ENCODE measurements at regions not wholly inside any gene's neighbourhood (a gene's known extent, or its start where the extent isn't known, plus 50 kb on each side); places are given as distances from the start of the nearest gene placed in this dataset.

DNA sequence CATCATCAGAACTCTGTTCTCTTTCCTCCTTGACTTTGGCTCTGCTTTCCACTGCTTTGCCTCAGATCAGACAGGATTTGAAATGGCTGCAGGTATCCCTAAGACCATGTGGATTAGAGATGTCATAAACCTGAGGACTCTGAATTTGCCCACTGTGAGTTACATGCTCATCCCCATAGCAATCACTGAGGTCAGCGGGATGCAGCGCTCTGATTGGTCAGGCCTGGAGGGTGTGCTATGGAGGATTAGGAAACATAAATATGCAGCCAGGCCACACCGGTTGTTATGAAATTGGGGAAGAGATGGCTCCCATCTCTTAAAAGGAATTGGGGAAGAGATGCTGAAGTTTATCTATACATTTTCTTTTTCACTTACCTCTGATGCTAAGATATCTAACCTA, 73.7 kb upstream of the DNAJC10 start (continued):
- TF ChIP-seq NR2F6 (CRISPR knock-in tag; IDR thresholded peaks at IDR 0.05) (no peak), NR3C1 (CRISPR knock-in tag; IDR thresholded peaks at IDR 0.05) (no peak), ESRRB (CRISPR knock-in tag; IDR thresholded peaks at IDR 0.05; ENCODE audit: borderline replicate concordance) (no peak), ATF2 (CRISPR knock-in tag; IDR thresholded peaks at IDR 0.05) (no peak), ZNF143 (CRISPR knock-in tag; IDR thresholded peaks at IDR 0.05) (no peak)
- TF ChIP-seq, protein P1, sequence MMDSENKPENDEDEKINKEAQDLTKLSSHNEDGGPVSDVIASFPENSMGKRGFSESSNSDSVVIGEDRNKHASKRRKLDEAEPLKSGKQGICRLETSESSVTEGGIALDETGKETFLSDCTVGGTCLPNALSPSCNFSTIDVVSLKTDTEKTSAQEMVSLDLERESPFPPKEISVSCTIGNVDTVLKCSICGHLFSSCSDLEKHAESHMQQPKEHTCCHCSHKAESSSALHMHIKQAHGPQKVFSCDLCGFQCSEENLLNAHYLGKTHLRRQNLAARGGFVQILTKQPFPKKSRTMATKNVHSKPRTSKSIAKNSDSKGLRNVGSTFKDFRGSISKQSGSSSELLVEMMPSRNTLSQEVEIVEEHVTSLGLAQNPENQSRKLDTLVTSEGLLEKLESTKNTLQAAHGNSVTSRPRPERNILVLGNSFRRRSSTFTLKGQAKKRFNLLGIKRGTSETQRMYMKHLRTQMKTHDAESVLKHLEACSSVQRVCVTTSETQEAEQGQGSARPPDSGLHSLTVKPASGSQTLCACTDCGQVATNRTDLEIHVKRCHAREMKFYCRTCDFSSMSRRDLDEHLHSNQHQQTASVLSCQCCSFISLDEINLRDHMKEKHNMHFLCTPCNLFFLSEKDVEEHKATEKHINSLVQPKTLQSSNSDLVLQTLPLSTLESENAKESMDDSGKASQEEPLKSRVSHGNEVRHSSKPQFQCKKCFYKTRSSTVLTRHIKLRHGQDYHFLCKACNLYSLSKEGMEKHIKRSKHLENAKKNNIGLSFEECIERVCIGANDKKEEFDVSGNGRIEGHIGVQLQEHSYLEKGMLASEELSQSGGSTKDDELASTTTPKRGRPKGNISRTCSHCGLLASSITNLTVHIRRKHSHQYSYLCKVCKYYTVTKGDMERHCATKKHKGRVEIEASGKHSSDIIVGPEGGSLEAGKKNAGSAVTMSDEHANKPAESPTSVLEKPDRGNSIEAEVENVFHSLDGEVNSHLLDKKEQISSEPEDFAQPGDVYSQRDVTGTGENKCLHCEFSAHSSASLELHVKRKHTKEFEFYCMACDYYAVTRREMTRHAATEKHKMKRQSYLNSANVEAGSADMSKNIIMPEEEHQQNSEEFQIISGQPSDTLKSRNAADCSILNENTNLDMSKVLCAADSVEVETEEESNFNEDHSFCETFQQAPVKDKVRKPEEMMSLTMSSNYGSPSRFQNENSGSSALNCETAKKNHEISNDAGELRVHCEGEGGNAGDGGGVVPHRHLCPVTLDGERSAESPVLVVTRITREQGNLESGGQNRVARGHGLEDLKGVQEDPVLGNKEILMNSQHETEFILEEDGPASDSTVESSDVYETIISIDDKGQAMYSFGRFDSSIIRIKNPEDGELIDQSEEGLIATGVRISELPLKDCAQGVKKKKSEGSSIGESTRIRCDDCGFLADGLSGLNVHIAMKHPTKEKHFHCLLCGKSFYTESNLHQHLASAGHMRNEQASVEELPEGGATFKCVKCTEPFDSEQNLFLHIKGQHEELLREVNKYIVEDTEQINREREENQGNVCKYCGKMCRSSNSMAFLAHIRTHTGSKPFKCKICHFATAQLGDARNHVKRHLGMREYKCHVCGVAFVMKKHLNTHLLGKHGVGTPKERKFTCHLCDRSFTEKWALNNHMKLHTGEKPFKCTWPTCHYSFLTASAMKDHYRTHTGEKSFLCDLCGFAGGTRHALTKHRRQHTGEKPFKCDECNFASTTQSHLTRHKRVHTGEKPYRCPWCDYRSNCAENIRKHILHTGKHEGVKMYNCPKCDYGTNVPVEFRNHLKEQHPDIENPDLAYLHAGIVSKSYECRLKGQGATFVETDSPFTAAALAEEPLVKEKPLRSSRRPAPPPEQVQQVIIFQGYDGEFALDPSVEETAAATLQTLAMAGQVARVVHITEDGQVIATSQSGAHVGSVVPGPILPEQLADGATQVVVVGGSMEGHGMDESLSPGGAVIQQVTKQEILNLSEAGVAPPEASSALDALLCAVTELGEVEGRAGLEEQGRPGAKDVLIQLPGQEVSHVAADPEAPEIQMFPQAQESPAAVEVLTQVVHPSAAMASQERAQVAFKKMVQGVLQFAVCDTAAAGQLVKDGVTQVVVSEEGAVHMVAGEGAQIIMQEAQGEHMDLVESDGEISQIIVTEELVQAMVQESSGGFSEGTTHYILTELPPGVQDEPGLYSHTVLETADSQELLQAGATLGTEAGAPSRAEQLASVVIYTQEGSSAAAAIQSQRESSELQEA (IDR thresholded peaks at IDR 0.05; ENCODE audit: low read depth): no peak

All from K562 (cell line).